Thyroid gland (tissue), 4 donors: ENCODE measurements at regions not wholly inside any gene's neighbourhood (a gene's known extent, or its start where the extent isn't known, plus 50 kb on each side); places are given as distances from the start of the nearest gene placed in this dataset.

ENCODE experiments used
- POLR2A ChIP-seq, 2 donors: fragments of 450-650 bp; IDR thresholded peaks; one replicate each; pipeline ENCODE4 v1.6.1; 2017; ENCODE audit warnings: antibody characterized with exemption in 2 of 2, mild to moderate bottlenecking in 2 of 2, moderate library complexity in 1 of 2
- TF ChIP-seq, protein P1 (sequence below), 6 experiments: fragments of 200-600 bp in 3 of 6; fragments of 450-650 bp in 3 of 6; sonication (generic) in 3 of 6; IDR thresholded peaks; one replicate each; pipeline ENCODE4 v1.5.1; 2016 to 2019; ENCODE audit warnings: antibody characterized with exemption in 6 of 6, mild to moderate bottlenecking in 2 of 6, inconsistent platforms in 1 of 6, moderate library complexity in 1 of 6

GRCh38 chr11:79852176-79852575 lies 411.3 kb upstream of the TENM4 start:
- no peak for TF ChIP-seq POLR2A (IDR thresholded peaks at IDR 0.05)
- TF ChIP-seq, protein P1, sequence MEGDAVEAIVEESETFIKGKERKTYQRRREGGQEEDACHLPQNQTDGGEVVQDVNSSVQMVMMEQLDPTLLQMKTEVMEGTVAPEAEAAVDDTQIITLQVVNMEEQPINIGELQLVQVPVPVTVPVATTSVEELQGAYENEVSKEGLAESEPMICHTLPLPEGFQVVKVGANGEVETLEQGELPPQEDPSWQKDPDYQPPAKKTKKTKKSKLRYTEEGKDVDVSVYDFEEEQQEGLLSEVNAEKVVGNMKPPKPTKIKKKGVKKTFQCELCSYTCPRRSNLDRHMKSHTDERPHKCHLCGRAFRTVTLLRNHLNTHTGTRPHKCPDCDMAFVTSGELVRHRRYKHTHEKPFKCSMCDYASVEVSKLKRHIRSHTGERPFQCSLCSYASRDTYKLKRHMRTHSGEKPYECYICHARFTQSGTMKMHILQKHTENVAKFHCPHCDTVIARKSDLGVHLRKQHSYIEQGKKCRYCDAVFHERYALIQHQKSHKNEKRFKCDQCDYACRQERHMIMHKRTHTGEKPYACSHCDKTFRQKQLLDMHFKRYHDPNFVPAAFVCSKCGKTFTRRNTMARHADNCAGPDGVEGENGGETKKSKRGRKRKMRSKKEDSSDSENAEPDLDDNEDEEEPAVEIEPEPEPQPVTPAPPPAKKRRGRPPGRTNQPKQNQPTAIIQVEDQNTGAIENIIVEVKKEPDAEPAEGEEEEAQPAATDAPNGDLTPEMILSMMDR (IDR thresholded peaks at IDR 0.05): no peak
